GM23248 (cell line): ENCODE measurements at regions not wholly inside any gene's neighbourhood (a gene's known extent, or its start where the extent isn't known, plus 50 kb on each side); places are given as distances from the start of the nearest gene placed in this dataset.

Source experiments
- EZH2 ChIP-seq: fragments of 200-600 bp; sonication (generic); IDR thresholded peaks from 2 replicates; pipeline ENCODE4 v1.6.1; 2018; ENCODE audit warnings: antibody characterized with exemption, mild to moderate bottlenecking; ENCODE audit not compliant: insufficient read depth, poor library complexity, severe bottlenecking
- EZH2phosphoT487 ChIP-seq: fragments of 200-600 bp; sonication (generic); IDR thresholded peaks from 2 replicates; pipeline ENCODE4 v1.6.1; 2018; ENCODE audit warnings: antibody characterized with exemption, moderate library complexity, mild to moderate bottlenecking, low read depth; ENCODE audit not compliant: insufficient read depth

DNA sequence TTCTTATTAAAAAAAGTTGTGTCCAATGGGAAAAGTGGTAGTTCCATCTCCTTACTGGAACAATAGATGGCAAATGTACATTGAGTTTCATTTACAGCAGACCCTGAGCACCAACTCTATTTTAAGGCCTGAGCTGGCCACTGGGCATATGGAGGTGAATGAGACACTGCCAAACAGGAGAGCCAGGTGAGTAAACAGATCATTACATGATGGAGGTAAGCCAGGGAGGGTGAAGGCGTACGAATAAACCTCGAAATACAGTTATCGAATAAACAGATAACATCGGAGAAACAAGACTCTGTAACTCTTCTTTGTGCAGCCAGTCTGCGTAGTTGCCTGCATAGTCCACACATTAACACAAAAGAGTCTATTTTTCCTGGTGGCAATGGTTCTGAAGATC, 446.4 kb upstream of the KLF4 start:
- TF ChIP-seq EZH2 (no peak), EZH2phosphoT487 (no peak)
